IMR-90 (cell line): ENCODE measurements at regions not wholly inside any gene's neighbourhood (a gene's known extent, or its start where the extent isn't known, plus 50 kb on each side); places are given as distances from the start of the nearest gene placed in this dataset.

Source experiments
- BHLHE40 ChIP-seq: fragments of 150-350 bp; IDR thresholded peaks from 2 replicates; pipeline ENCODE4 v1.6.1; 2016; ENCODE audit warnings: mild to moderate bottlenecking, low read depth, low read length
- CEBPB ChIP-seq: IDR thresholded peaks from 2 replicates; pipeline ENCODE4 v1.6.1; 2012; ENCODE audit warnings: low read depth, low read length, improper control_type of control experiment
- MAZ ChIP-seq: IDR thresholded peaks from 2 replicates; pipeline ENCODE4 v1.6.1; 2012; ENCODE audit warnings: low read depth, mild to moderate bottlenecking, low read length, improper control_type of control experiment, moderate library complexity, borderline replicate concordance
- MXI1 ChIP-seq: IDR thresholded peaks from 2 replicates; pipeline ENCODE4 v1.6.1; 2012; ENCODE audit warnings: low read depth, mild to moderate bottlenecking, low read length, moderate library complexity, borderline replicate concordance
- NFE2L2 ChIP-seq: fragments of 150-350 bp; IDR thresholded peaks from 2 replicates; pipeline ENCODE4 v1.6.1; 2016; ENCODE audit warnings: low read depth, mild to moderate bottlenecking, low read length
- POLR2A ChIP-seq: IDR thresholded peaks from 2 replicates; pipeline ENCODE4 v1.6.1; 2012; ENCODE audit warnings: mild to moderate bottlenecking, low read depth, low read length
- RAD21 ChIP-seq: IDR thresholded peaks from 2 replicates; pipeline ENCODE4 v1.6.1; 2012; ENCODE audit warnings: low read length, improper control_type of control experiment
- RCOR1 ChIP-seq: IDR thresholded peaks from 2 replicates; pipeline ENCODE4 v1.6.1; 2012; ENCODE audit warnings: mild to moderate bottlenecking, low read length, improper control_type of control experiment; ENCODE audit not compliant: insufficient replicate concordance
- RFX5 ChIP-seq: IDR thresholded peaks from 2 replicates; pipeline ENCODE4 v1.8.0; 2012; ENCODE audit warnings: low read depth, mild to moderate bottlenecking, low read length, moderate library complexity
- SMC3 ChIP-seq: fragments of 150-350 bp; IDR thresholded peaks from 2 replicates; pipeline ENCODE4 v1.6.1; 2016; ENCODE audit warnings: low read depth, mild to moderate bottlenecking, antibody characterized with exemption, low read length, moderate library complexity
- TF ChIP-seq, protein P1 (sequence below): conservative IDR thresholded peaks from 2 replicates; pipeline ENCODE4 v1.5.1; 2012; ENCODE audit warnings: mild to moderate bottlenecking, low read depth, low read length, improper control_type of control experiment
- TF ChIP-seq, protein P2 (sequence below): fragments of 150-350 bp; IDR thresholded peaks from 2 replicates; pipeline ENCODE4 v1.6.1; 2017; ENCODE audit warnings: mild to moderate bottlenecking, antibody characterized with exemption, low read length, low read depth

DNA sequence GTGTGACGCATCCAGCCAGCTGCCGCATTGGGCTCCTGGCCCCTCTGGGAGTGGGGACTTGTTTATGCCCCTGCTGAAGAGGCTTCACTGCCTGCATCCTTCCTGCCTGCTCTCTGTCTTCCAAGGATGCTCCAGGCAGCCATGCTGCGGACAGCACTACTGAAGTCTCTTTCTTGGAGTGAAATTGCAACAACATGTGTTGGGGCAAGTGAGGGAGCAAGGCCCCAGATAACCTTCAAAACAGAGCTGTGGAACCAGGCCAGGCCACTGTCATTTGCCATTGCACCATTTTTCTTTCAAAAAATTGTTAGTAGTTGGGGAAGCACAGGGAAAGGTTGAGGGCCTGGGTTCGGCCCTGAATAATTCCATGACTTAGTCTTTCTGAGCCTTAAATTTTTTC, 169.6 kb upstream of the ADRA1B start:
- TF ChIP-seq, protein P1, sequence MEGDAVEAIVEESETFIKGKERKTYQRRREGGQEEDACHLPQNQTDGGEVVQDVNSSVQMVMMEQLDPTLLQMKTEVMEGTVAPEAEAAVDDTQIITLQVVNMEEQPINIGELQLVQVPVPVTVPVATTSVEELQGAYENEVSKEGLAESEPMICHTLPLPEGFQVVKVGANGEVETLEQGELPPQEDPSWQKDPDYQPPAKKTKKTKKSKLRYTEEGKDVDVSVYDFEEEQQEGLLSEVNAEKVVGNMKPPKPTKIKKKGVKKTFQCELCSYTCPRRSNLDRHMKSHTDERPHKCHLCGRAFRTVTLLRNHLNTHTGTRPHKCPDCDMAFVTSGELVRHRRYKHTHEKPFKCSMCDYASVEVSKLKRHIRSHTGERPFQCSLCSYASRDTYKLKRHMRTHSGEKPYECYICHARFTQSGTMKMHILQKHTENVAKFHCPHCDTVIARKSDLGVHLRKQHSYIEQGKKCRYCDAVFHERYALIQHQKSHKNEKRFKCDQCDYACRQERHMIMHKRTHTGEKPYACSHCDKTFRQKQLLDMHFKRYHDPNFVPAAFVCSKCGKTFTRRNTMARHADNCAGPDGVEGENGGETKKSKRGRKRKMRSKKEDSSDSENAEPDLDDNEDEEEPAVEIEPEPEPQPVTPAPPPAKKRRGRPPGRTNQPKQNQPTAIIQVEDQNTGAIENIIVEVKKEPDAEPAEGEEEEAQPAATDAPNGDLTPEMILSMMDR, result no peak
- TF ChIP-seq RAD21 (no peak), SMC3 (no peak), POLR2A (no peak), MXI1 (no peak), NFE2L2 (no peak), RCOR1 (no peak), RFX5 (no peak), MAZ (no peak), CEBPB (no peak), BHLHE40 (no peak)
- TF ChIP-seq, protein P2, sequence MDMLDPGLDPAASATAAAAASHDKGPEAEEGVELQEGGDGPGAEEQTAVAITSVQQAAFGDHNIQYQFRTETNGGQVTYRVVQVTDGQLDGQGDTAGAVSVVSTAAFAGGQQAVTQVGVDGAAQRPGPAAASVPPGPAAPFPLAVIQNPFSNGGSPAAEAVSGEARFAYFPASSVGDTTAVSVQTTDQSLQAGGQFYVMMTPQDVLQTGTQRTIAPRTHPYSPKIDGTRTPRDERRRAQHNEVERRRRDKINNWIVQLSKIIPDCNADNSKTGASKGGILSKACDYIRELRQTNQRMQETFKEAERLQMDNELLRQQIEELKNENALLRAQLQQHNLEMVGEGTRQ, result no peak
